Keratinocyte (primary cell): ENCODE measurements at regions not wholly inside any gene's neighbourhood (a gene's known extent, or its start where the extent isn't known, plus 50 kb on each side); places are given as distances from the start of the nearest gene placed in this dataset.
A peak's percentile ranks its signal among the peaks of the same experiment; 100 is the strongest.

Source experiments
- DNase-seq: peaks from one replicate; pipeline ENCODE4 v3.0.0-alpha.2; 2011; ENCODE audit warnings: low read depth, missing footprints, low spot score
- FAIRE-seq: peaks from 2 replicates; lab custom pipeline; 2011; peaks lifted over from hg19 to GRCh38; lab: Jason Lieb, UNC
- H2AFZ ChIP-seq: 2 replicates; pipeline ENCODE4 v1.6.0; 2012; ENCODE audit warnings: low read length, control low read depth, inconsistent platforms; ENCODE audit not compliant: control insufficient read depth
- H3K27ac ChIP-seq: 2 replicates; pipeline ENCODE4 v1.5.1; 2011; ENCODE audit warnings: low read length; ENCODE audit not compliant: control insufficient read depth, insufficient read depth
- H3K27me3 ChIP-seq: 3 replicates; pipeline ENCODE4 v1.6.0; 2011; ENCODE audit warnings: low read length; ENCODE audit not compliant: control insufficient read depth, insufficient read depth; ENCODE audit errors: extremely low read depth
- H3K36me3 ChIP-seq, 2 experiments: 2 replicates in 1 of 2; 3 replicates in 1 of 2; pipeline ENCODE4 v1.5.1; 2011; ENCODE audit warnings: low read length in 2 of 2, mild to moderate bottlenecking in 1 of 2; ENCODE audit not compliant: control insufficient read depth in 2 of 2, insufficient read depth in 2 of 2; ENCODE audit errors: extremely low read depth in 1 of 2
- H3K4me1 ChIP-seq: 3 replicates; pipeline ENCODE4 v1.5.1; 2011; ENCODE audit warnings: low read length; ENCODE audit not compliant: control insufficient read depth, insufficient read depth; ENCODE audit errors: extremely low read depth
- H3K4me2 ChIP-seq: 3 replicates; pipeline ENCODE4 v1.6.0; 2011; ENCODE audit warnings: low read depth, low read length; ENCODE audit not compliant: control insufficient read depth, insufficient read depth; ENCODE audit errors: extremely low read depth
- H3K4me3 ChIP-seq, 3 experiments: fragments of 200-600 bp in 1 of 3; sonication (generic) in 1 of 3; 2 replicates in 2 of 3; 3 replicates in 1 of 3; pipeline ENCODE4 v1.5.1; 2011 to 2016; ENCODE audit warnings: low read length in 3 of 3, mild to moderate bottlenecking in 3 of 3, control low read depth in 2 of 3, inconsistent platforms in 1 of 3, low read depth in 1 of 3, mixed read lengths in 1 of 3, mixed run types in 1 of 3, moderate library complexity in 1 of 3; ENCODE audit not compliant: control insufficient read depth in 2 of 3, insufficient read depth in 2 of 3; ENCODE audit errors: extremely low read depth in 1 of 3
- H3K79me2 ChIP-seq: 2 replicates; pipeline ENCODE4 v1.6.0; 2012; ENCODE audit warnings: low read length; ENCODE audit not compliant: control insufficient read depth, insufficient read depth
- H3K9ac ChIP-seq: 3 replicates; pipeline ENCODE4 v1.6.0; 2011; ENCODE audit warnings: low read length; ENCODE audit not compliant: control insufficient read depth, insufficient read depth; ENCODE audit errors: extremely low read depth
- H3K9me1 ChIP-seq: 3 replicates; pipeline ENCODE4 v1.6.0; 2011; ENCODE audit warnings: low read length; ENCODE audit not compliant: control insufficient read depth, insufficient read depth; ENCODE audit errors: extremely low read depth
- H3K9me3 ChIP-seq: 2 replicates; pipeline ENCODE4 v1.5.1; 2012; ENCODE audit warnings: low read depth, low read length; ENCODE audit not compliant: control insufficient read depth
- H4K20me1 ChIP-seq: 3 replicates; pipeline ENCODE4 v1.6.0; 2011; ENCODE audit warnings: low read length; ENCODE audit not compliant: control insufficient read depth, insufficient read depth; ENCODE audit errors: extremely low read depth
- CTCF ChIP-seq, 3 experiments: IDR thresholded peaks in 1 of 3; conservative IDR thresholded peaks in 1 of 3; optimal IDR thresholded peaks in 1 of 3; 2 replicates in 2 of 3; 3 replicates in 1 of 3; pipeline versions ENCODE3 to v1.5.1; 2011; ENCODE audit warnings: low read length in 3 of 3, mild to moderate bottlenecking in 3 of 3, moderate library complexity in 2 of 3, control low read depth in 1 of 3, inconsistent platforms in 1 of 3; ENCODE audit not compliant: insufficient read depth in 2 of 3; ENCODE audit errors: extremely low read depth in 1 of 3
- EZH2 ChIP-seq: IDR thresholded peaks from one replicate; pipeline ENCODE4 v1.6.1; 2012; ENCODE audit warnings: inconsistent platforms, mild to moderate bottlenecking, low read length, moderate library complexity
- dilution Hi-C: fragments of 300-500 bp; cut with MboI; formaldehyde crosslinking; loops from one replicate; pipeline ENCODE4 v1.7.0; 2020; ENCODE audit warnings: low sequenced_read_pairs; ENCODE audit not compliant: extremely low pct_ligation_motif_present

- Histone ChIP-seq H4K20me1 (no peaks in the 10 kb centered on the region), H3K9me1 (no peaks in the 10 kb centered on the region), H3K4me2 (peak overlapping the region; percentile 79), H3K79me2 (no peaks in the 10 kb centered on the region), H3K27ac (peak overlapping the region; percentile 92), H3K36me3 (no peaks in the 10 kb centered on the region), H3K9me3 (no peaks in the 10 kb centered on the region), H3K4me1 (peaks cover 39% of the 10 kb centered on the region), H3K27me3 (no peaks in the 10 kb centered on the region), H3K4me3 (no peak overlapping the region), H3K9ac (peak overlapping the region; percentile 62), H2AFZ (no peak overlapping the region)
- FAIRE-seq (peak; percentile 96), DNase-seq (peak; percentile 40)
- TF ChIP-seq CTCF (optimal IDR thresholded peaks at IDR 0.05 in 1 of 3, IDR thresholded peaks at IDR 0.05 in 1 of 3, conservative IDR thresholded peaks at IDR 0.05 in 1 of 3; ENCODE audit: extremely low read depth in 1 of 3, insufficient read depth in 2 of 3, low read length in 3 of 3), result no peak
- dilution Hi-C loops, result no loop called here
Measured at GRCh38 chr4:38189445-38189844, 229.2 kb downstream of the PTTG2 start.

- Histone ChIP-seq H3K9ac (no peak overlapping the region), H3K4me1 (peaks cover 39% of the 10 kb centered on the region), H3K4me2 (no peak overlapping the region), H2AFZ (no peak overlapping the region), H3K27me3 (no peaks in the 10 kb centered on the region), H4K20me1 (no peaks in the 10 kb centered on the region), H3K9me3 (peaks cover 4% of the 10 kb centered on the region), H3K79me2 (no peaks in the 10 kb centered on the region), H3K27ac (no peak overlapping the region), H3K36me3 (no peaks in the 10 kb centered on the region), H3K9me1 (no peaks in the 10 kb centered on the region), H3K4me3 (no peak overlapping the region)
- TF ChIP-seq CTCF (optimal IDR thresholded peaks at IDR 0.05 in 1 of 3, IDR thresholded peaks at IDR 0.05 in 1 of 3, conservative IDR thresholded peaks at IDR 0.05 in 1 of 3; ENCODE audit: extremely low read depth in 1 of 3, insufficient read depth in 2 of 3, low read length in 3 of 3), result no peak
- no peak for TF ChIP-seq EZH2
- no peak for FAIRE-seq
- dilution Hi-C loops, result no loop called here
- no peak for DNase-seq
Measured at GRCh38 chr4:38190717-38191178, 230.6 kb downstream of the PTTG2 start.
